Calu3 (cell line): ENCODE measurements at regions not wholly inside any gene's neighbourhood (a gene's known extent, or its start where the extent isn't known, plus 50 kb on each side); places are given as distances from the start of the nearest gene placed in this dataset.

ENCODE experiments used
- BruUV-seq: library from RNA; stranded (reverse); fragments of 400-500 nt; replicated peaks from 2 replicates; lab custom pipeline; 2021; lab: Mats Ljungman, UMichigan
- CTCF ChIA-PET: fragments of 300-600 bp; sonication (Branson Sonifier 250); formaldehyde crosslinking; loops from one replicate; lab custom pipeline; 2022; ENCODE audit warnings: antibody characterized with exemption; lab: Charles Lee
- DNase-seq: peaks from one replicate; pipeline ENCODE4 v3.0.0; 2022
- H3K27ac Mint-ChIP-seq: one replicate; pipeline ENCODE4 v1.8.0; 2022; ENCODE audit warnings: mixed read lengths; ENCODE audit not compliant: unreplicated experiment
- H3K27me3 Mint-ChIP-seq: one replicate; pipeline ENCODE4 v1.8.0; 2022; ENCODE audit warnings: mixed read lengths; ENCODE audit not compliant: unreplicated experiment
- H3K36me3 Mint-ChIP-seq: one replicate; pipeline ENCODE4 v1.8.0; 2022; ENCODE audit warnings: mild to moderate bottlenecking, moderate library complexity, mixed read lengths; ENCODE audit not compliant: insufficient read depth, unreplicated experiment
- H3K4me1 Mint-ChIP-seq: one replicate; pipeline ENCODE4 v1.8.0; 2022; ENCODE audit warnings: mild to moderate bottlenecking, low read depth, mixed read lengths; ENCODE audit not compliant: unreplicated experiment
- H3K4me3 Mint-ChIP-seq: one replicate; pipeline ENCODE4 v1.8.0; 2022; ENCODE audit warnings: mild to moderate bottlenecking, low read depth, moderate library complexity, mixed read lengths; ENCODE audit not compliant: unreplicated experiment
- H3K9me3 Mint-ChIP-seq: one replicate; pipeline ENCODE4 v1.8.0; 2022; ENCODE audit warnings: low read depth, mixed read lengths; ENCODE audit not compliant: unreplicated experiment
- CTCF ChIP-seq: fragments of 200-600 bp; IDR thresholded peaks from one replicate; pipeline ENCODE4 v1.8.0; 2022; ENCODE audit warnings: antibody characterized with exemption; ENCODE audit not compliant: unreplicated experiment
- intact Hi-C: fragments of 100-400 bp; cut with micrococcal nuclease; formaldehyde crosslinking; loops from one replicate; pipeline ENCODE4 v1.10.0; 2022; ENCODE audit not compliant: unreplicated experiment

GRCh38 chr15:38975282-38975990 is 410.8 kb upstream of the RASGRP1 start:
- CTCF ChIA-PET, result no interaction called here
- H3K27me3 Mint-ChIP-seq, result no peaks in the 10 kb centered on the region
- H3K36me3 Mint-ChIP-seq, result no peaks in the 10 kb centered on the region
- no peak overlapping the region for H3K27ac Mint-ChIP-seq
- BruUV-seq, result no TSS peak
- H3K9me3 Mint-ChIP-seq, result peaks cover 6% of the 10 kb centered on the region
- no peak overlapping the region for H3K4me3 Mint-ChIP-seq
- TF ChIP-seq CTCF, result no peak
- no peak for DNase-seq
- H3K4me1 Mint-ChIP-seq, result no peaks in the 10 kb centered on the region
- intact Hi-C loops, result no loop called here

DNA sequence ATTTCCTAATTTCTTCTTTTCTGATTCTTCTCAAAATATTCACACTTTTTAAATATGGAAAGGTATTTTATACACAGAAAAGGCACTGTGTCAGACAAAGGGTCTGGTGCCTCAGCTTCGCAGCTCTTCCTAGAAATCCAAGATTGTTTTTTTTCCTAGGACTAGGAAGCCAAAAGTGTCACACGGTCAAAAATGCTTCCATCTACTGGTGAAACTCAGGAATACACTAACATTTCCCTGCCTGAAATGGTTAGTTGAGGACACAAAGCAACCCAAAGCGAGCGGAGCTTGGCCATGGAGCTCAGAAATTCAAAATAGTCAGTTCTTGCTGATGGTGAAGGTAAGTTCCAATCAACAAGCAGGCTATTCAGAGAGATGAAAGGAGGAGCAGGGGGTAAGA is 426.5 kb upstream of the RASGRP1 start:
- Mint-ChIP-seq H3K27ac (no peak overlapping the region), H3K4me1 (peaks cover 29% of the 10 kb centered on the region), H3K27me3 (no peaks in the 10 kb centered on the region), H3K9me3 (no peaks in the 10 kb centered on the region), H3K36me3 (no peaks in the 10 kb centered on the region), H3K4me3 (no peak overlapping the region)
- no peak for DNase-seq
- CTCF ChIA-PET, result interaction anchor here (0.6 kb wide), 2 partner anchors 135 to 220 kb away, joined by 3 to 4 read pairs; no protein-coding TSS in a partner anchor
- BruUV-seq, result no TSS peak
- TF ChIP-seq CTCF, result peak; percentile 28
- intact Hi-C loops, result loop anchor here (2.0 to 10.0 kb wide), 3 partner anchors 164 to 594 kb away; partner anchors contain the start of gene THBS1

DNA sequence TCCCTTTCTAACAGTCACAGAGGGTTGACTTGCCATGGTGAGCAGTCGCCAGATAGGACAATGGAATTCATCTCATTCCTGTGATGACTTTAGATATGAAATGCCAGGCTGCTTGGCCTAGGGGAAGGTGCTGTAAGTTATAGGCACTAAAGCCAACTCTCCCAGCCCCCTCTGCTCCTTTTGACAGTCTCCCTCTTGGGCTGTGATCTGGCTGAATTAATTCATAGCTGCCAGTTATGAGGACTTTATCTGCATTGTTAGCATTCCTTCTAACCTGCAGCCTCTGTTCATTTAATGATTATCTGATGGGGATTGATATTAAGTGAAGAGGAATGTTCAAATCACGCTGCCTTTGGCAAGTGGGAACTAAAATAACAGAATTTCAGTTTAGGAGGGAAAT is 427.1 kb upstream of the RASGRP1 start:
- CTCF ChIA-PET, result no interaction called here
- no TSS peak for BruUV-seq
- Mint-ChIP-seq H3K9me3 (peaks cover under 1% of the 10 kb centered on the region), H3K4me3 (no peak overlapping the region), H3K36me3 (no peaks in the 10 kb centered on the region), H3K27ac (no peak overlapping the region), H3K4me1 (peaks cover 34% of the 10 kb centered on the region), H3K27me3 (no peaks in the 10 kb centered on the region)
- no peak for DNase-seq
- no peak for TF ChIP-seq CTCF
- intact Hi-C loops, result loop anchor here (2.0 to 10.0 kb wide), 3 partner anchors 163 to 593 kb away; partner anchors contain the start of gene THBS1

DNA sequence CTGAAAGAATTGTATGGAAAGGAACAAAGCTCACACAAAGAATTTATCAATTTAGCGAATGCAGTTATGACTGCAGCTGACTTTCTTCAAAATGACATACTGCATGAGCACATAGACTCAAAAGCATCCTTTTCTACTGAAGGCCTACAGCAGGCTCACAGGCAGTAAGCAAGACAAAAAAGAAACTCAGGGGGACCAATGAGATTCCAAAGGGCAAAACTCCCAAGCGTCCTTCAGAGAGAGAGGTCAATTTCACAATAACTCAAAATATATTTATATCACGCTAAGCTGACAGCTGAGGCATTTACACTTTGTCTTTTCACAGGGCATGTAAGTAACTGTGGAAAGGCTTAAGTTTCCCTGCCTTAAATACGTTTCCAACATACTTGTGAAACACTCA is 427.9 kb upstream of the RASGRP1 start:
- Mint-ChIP-seq H3K4me3 (no peak overlapping the region), H3K27ac (no peak overlapping the region), H3K36me3 (no peaks in the 10 kb centered on the region), H3K4me1 (peaks cover 38% of the 10 kb centered on the region), H3K9me3 (peaks cover 3% of the 10 kb centered on the region), H3K27me3 (no peaks in the 10 kb centered on the region)
- BruUV-seq, result no TSS peak
- no peak for TF ChIP-seq CTCF
- CTCF ChIA-PET, result no interaction called here
- no peak for DNase-seq
- intact Hi-C loops, result loop anchor here (10.0 kb wide), 2 partner anchors 162 to 592 kb away; partner anchors contain the start of gene THBS1
